ENCODE measurements at regions not wholly inside any gene's neighbourhood (a gene's known extent, or its start where the extent isn't known, plus 50 kb on each side); places are given as distances from the start of the nearest gene placed in this dataset.

- TF ChIP-seq, protein P1, sequence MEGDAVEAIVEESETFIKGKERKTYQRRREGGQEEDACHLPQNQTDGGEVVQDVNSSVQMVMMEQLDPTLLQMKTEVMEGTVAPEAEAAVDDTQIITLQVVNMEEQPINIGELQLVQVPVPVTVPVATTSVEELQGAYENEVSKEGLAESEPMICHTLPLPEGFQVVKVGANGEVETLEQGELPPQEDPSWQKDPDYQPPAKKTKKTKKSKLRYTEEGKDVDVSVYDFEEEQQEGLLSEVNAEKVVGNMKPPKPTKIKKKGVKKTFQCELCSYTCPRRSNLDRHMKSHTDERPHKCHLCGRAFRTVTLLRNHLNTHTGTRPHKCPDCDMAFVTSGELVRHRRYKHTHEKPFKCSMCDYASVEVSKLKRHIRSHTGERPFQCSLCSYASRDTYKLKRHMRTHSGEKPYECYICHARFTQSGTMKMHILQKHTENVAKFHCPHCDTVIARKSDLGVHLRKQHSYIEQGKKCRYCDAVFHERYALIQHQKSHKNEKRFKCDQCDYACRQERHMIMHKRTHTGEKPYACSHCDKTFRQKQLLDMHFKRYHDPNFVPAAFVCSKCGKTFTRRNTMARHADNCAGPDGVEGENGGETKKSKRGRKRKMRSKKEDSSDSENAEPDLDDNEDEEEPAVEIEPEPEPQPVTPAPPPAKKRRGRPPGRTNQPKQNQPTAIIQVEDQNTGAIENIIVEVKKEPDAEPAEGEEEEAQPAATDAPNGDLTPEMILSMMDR (IDR thresholded peaks at IDR 0.05; ENCODE audit: borderline replicate concordance, extremely low read depth, low read length, poor library complexity, severe bottlenecking): no peak
- no peak for TF ChIP-seq EZH2 (IDR thresholded peaks at IDR 0.05; ENCODE audit: borderline replicate concordance, low read depth, low read length, severe bottlenecking)
Observed at GRCh38 chr18:51433296-51433695, 235.8 kb upstream of the MEX3C start.
